ENCODE measurements at regions not wholly inside any gene's neighbourhood (a gene's known extent, or its start where the extent isn't known, plus 50 kb on each side); places are given as distances from the start of the nearest gene placed in this dataset.

GRCh38 chr16:85519540-85520231 is 93.4 kb upstream of the GSE1 start:
- DNase-seq: no peak

- no peak for DNase-seq
Measured at GRCh38 chr16:85520853-85521521, 92.1 kb upstream of the GSE1 start.

- DNase-seq: no peak
Measured at GRCh38 chr16:85521552-85522307, 91.4 kb upstream of the GSE1 start.

- no peak for DNase-seq
Measured at GRCh38 chr16:85522308-85522841, 90.7 kb upstream of the GSE1 start.

- DNase-seq: no peak
Measured at GRCh38 chr16:85522842-85523601, 90.1 kb upstream of the GSE1 start.

GRCh38 chr16:85523602-85524364 is 89.3 kb upstream of the GSE1 start:
- no peak for DNase-seq

- no peak for DNase-seq
Measured at GRCh38 chr16:85524365-85524629, 88.8 kb upstream of the GSE1 start.

GRCh38 chr16:85524630-85525419 is 88.3 kb upstream of the GSE1 start:
- DNase-seq: no peak

- DNase-seq: no peak
Measured at GRCh38 chr16:85525420-85526184, 87.5 kb upstream of the GSE1 start.

GRCh38 chr16:85526185-85526974 is 86.7 kb upstream of the GSE1 start:
- no peak for DNase-seq

- DNase-seq: no peak
Measured at GRCh38 chr16:85527042-85527766, 85.9 kb upstream of the GSE1 start.

- no peak for DNase-seq
Measured at GRCh38 chr16:85527767-85528297, 85.3 kb upstream of the GSE1 start.

GRCh38 chr16:85528528-85529387 is 84.4 kb upstream of the GSE1 start:
- peak; percentile 24 for DNase-seq

GRCh38 chr16:85529489-85530369 is 83.4 kb upstream of the GSE1 start:
- DNase-seq: no peak

GRCh38 chr16:85530370-85530739 is 82.8 kb upstream of the GSE1 start:
- DNase-seq: no peak

- peak; percentile 35 for DNase-seq
Measured at GRCh38 chr16:85531516-85531915, 81.6 kb upstream of the GSE1 start.

- no peak for DNase-seq
Measured at GRCh38 chr16:85532147-85532546, 81.0 kb upstream of the GSE1 start.

Data from dermis blood vessel endothelial cell (primary cell).